NOMO-1 treated with DMSO at 0.1 percent for 48 hours (cell line): ENCODE measurements at regions not wholly inside any gene's neighbourhood (a gene's known extent, or its start where the extent isn't known, plus 50 kb on each side); places are given as distances from the start of the nearest gene placed in this dataset.

Source experiments
- DNase-seq: peaks from one replicate; lab custom pipeline; 2025; ENCODE audit not compliant: unreplicated experiment; lab: John Stamatoyannopoulos, UW

GRCh38 chr15:94059013-94059587, 172.3 kb upstream of the MCTP2 start:
- DNase-seq = peak; percentile 83

- DNase-seq = no peak
These were observed 174.1 kb upstream of the MCTP2 start for GRCh38 chr15:94057305-94057704.

GRCh38 chr15:94056314-94056713, 175.0 kb upstream of the MCTP2 start:
- DNase-seq = peak; percentile 22

GRCh38 chr15:94053626-94054025, 177.7 kb upstream of the MCTP2 start:
- no peak for DNase-seq

GRCh38 chr15:94052711-94053110, 178.7 kb upstream of the MCTP2 start:
- DNase-seq = no peak

GRCh38 chr15:94047566-94047965, 183.8 kb upstream of the MCTP2 start:
- no peak for DNase-seq

DNA sequence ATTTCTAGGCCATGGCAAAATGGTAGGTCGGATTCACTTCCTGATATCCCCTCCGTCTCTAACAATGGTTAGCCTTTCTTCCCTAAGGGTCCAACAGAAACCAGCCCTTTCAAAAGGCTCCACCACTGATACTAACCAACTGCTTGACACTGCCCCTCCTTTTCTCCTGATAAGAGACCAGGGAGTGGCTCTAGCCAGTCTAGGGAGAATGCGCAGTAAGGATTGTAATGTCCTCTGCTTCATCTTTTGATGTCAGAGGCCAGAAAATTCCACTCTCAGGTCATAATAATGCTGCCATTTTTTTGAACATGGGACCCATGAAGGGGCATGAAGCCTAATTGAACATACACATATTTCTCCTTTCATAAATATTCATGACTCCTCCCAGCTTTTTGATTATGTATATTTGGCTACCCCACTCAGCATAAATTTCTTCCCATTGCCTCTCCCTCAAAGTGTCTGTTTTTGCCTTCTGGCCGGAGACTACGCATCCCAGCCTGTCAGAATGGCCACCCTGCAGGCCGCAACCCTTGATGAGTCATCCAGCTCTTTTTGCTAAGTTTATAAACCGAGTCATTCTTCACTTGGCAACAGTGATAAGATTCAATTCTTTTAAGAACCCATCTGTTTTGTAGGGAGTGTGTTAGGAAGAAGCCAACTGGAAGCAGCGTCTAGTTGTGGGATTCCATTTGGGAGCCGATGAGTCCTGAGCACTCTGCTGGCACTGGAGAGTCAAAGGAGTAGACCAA, 189.0 kb upstream of the MCTP2 start:
- DNase-seq = no peak

- no peak for DNase-seq
These were observed 189.6 kb upstream of the MCTP2 start for GRCh38 chr15:94041746-94042145.

GRCh38 chr15:94040541-94041248, 190.7 kb upstream of the MCTP2 start:
- DNase-seq = no peak

DNA sequence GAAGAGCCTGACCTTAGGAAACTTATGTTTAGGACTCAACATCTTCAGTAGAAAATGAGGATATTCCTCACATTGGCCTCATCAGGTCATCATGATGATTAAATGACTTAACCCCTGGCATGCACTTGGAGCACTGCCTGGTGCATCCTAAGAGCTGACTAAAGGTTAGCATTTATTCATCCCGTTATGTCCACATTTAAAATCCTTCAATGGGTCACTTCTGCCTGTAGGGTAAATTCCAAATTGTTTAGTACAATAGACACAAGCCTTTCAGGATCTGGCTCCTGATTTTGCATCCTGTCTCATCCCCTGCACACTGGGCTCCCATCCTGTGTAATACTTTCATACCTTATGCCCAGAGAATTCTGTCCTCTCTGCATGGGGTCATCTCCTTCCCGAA, 195.2 kb upstream of the MCTP2 start:
- no peak for DNase-seq

- DNase-seq = no peak
These were observed 197.7 kb upstream of the MCTP2 start for GRCh38 chr15:94033683-94034020.

DNA sequence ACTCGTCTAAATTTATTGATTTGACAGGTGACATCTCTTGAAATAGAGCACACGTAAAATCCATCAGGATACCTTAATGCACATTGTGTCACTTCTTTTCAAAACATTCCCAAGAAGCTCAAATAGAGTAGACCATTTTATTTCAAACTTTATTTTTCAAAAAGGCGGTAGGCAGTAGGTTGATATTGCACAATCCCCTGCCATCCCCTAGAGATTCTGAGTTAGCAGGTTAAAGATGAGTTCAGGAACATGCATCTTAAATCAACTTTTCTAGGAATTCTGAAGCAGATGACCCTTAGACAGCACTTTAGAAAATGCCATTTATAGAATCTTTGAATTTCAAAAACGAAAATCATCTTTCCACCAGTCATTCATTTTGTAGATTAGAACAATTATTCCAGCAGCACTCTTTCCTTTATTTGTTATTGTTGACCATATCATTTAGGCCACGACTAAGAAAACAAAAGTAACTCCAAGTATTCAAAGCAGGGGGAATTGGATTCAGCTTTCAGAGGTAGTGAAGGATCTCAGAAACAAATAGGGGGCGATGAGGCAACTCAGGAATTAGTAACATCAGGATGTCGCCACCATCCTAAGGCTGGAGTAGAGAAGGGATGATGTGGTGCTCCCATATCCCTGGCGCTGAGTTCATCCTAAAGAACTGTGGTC, 198.2 kb upstream of the MCTP2 start:
- DNase-seq = no peak

GRCh38 chr15:94032571-94032970, 198.8 kb upstream of the MCTP2 start:
- DNase-seq = no peak

DNA sequence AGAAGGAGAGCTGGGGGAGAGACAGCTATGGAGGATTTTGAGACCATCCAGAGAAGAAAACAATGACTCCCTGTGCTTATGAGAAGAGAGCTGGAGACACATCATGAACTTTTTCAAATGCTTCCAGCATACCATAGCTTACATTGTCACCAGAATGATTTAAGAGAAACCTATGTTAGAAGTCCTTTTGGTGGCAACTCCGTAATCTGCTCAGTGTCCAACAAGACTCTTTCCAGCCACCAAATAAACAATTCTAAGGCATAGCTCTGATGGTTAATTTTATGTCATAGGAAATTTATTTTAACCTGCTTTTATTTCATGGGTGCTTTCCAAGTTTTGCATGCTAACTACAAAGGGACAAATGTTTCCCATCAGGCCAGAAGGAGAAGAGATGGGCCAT, 200.3 kb upstream of the MCTP2 start:
- no peak for DNase-seq

DNA sequence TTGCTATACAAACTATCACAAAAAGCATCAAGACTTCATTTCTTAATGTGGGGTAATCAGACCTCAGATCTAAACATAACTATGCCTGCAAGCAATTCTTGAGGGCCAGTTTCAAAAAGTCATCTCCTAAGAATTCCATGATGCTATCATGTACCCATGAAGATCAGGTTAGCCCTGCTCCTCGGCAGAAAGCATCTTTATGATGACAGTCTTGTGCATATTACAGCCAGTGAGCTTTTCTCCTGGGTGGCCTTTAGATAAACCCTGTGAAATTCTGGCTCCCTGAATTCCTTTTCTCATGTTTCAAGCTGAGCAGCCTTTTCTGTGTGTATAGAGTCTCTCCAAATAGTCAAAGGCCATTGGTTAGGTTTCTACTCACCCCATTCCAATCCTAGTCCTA, 201.9 kb upstream of the MCTP2 start:
- DNase-seq = no peak

DNA sequence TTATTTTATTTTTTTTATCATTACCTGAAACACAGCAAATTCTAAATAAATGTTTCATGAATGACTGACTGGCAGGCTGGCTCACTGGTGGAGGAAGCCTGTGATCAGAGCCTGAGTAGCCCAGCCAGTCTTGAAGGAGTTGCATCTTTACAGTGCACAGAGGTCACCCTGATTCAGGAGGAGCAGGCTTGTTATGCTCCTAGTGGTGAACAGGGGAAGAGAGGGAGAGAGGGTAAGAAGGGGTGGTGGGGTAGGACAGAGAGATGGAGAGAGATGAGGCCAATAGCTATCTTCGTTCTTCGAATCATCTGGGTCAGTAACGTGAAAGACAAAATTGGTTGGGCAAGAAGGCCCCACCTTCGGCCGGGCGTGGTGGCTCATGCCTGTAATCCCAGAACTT, 202.6 kb upstream of the MCTP2 start:
- DNase-seq = no peak

- no peak for DNase-seq
These were observed 203.2 kb upstream of the MCTP2 start for GRCh38 chr15:94028121-94028520.

DNA sequence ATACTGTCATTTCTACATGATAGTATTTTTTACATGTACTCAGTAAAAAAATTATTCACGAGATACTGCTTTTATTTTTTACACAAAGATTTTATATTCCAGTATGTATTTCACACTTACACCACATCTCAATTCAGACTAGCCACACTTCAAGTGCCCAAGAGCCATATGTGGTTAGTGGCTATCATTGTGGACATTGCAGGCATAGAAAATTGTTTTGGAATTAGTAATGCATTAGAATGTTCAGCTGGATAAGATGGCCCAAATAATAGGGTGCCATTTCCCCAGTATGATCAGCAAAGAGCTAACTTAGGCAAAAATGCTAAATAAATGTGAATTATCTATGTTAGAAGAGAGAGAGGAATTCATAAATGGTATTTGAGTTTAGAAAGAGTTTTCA, 203.8 kb upstream of the MCTP2 start:
- no peak for DNase-seq

GRCh38 chr15:94026458-94027304, 204.7 kb upstream of the MCTP2 start:
- no peak for DNase-seq

GRCh38 chr15:94023531-94023930, 207.8 kb upstream of the MCTP2 start:
- no peak for DNase-seq
